ENCODE measurements at regions not wholly inside any gene's neighbourhood (a gene's known extent, or its start where the extent isn't known, plus 50 kb on each side); places are given as distances from the start of the nearest gene placed in this dataset.

DNA sequence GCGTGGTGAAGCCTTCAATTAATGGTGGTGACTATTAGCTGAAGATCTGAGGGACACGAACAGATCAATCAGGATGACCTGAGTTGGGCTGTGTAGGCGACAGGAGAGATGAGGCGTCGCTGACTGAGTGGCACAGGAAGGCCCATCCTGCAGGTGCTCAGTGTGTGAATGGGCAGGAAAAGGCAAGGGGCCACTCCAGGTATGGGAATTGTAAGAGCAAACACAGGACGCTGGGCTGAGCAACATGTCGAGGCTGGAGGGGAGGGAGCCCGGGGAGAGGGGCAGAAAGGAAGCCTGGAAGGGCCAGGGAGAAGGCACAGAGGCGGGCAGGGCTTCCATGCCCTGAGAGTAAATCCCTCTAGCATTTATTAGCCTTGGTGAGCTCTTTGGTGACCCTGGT lies 151.0 kb downstream of the VEGFA start:
- BruUV-seq (replicated peaks) = no TSS peak
- Histone ChIP-seq H3K9ac (replicated peaks; ENCODE audit: extremely low read depth, insufficient read depth, low read length) (no peak overlapping the region), H3K9me3 (replicated peaks; ENCODE audit: control insufficient read depth, insufficient read depth, low read length) (no peaks in the 10 kb centered on the region), H3K4me3 (replicated peaks in 1 of 3; ENCODE audit: insufficient read depth in 1 of 3, low read depth in 1 of 3, low read length in 3 of 3) (no peak overlapping the region), H2AFZ (ENCODE audit: low read depth, low read length) (no peak overlapping the region), H3K4me1 (ENCODE audit: control insufficient read depth, extremely low read depth, insufficient read depth, low read length) (no peaks in the 10 kb centered on the region), H3K36me3 (ENCODE audit: control insufficient read depth in 2 of 2, extremely low read depth in 1 of 2, insufficient read depth in 2 of 2, low read length in 2 of 2) (no peaks in the 10 kb centered on the region), H3K79me2 (ENCODE audit: control insufficient read depth, insufficient read depth, low read length) (no peaks in the 10 kb centered on the region), H3K4me2 (ENCODE audit: insufficient read depth, low read length) (no peak overlapping the region), H3K9me1 (replicated peaks; ENCODE audit: control insufficient read depth, extremely low read depth, insufficient read depth, low read length) (no peaks in the 10 kb centered on the region), H3K27ac (ENCODE audit: insufficient read depth, low read depth, low read length) (no peak overlapping the region), H4K20me1 (replicated peaks; ENCODE audit: control insufficient read depth, extremely low read depth, insufficient read depth, low read length) (no peaks in the 10 kb centered on the region), H3K27me3 (ENCODE audit: control insufficient read depth in 2 of 2, insufficient read depth in 2 of 2, low read length in 2 of 2) (no peaks in the 10 kb centered on the region)
- intact Hi-C loops (cut with micrococcal nuclease) = no loop called here
- no peak for DNase-seq (ENCODE audit: low read depth, low spot score)
- ChIA-PET POLR2A (no interaction called here), CTCF (interaction anchor here (1.2 to 1.6 kb wide), 2 partner anchors 9 to 10 kb away, joined by 3 read pairs; no protein-coding TSS in a partner anchor)
- no peak for FAIRE-seq
- dilution Hi-C loops (cut with MboI; ENCODE audit: extremely low pct_ligation_motif_present, low sequenced_read_pairs) = no loop called here
- TF ChIP-seq FOS (IDR thresholded peaks at IDR 0.05; ENCODE audit: borderline replicate concordance, insufficient read depth, low read length) (no peak), POLR2AphosphoS5 (IDR thresholded peaks at IDR 0.05; ENCODE audit: insufficient read depth, low read depth, low read length) (no peak), POLR2A (IDR thresholded peaks at IDR 0.05; ENCODE audit: low read depth, low read length) (no peak)

DNA sequence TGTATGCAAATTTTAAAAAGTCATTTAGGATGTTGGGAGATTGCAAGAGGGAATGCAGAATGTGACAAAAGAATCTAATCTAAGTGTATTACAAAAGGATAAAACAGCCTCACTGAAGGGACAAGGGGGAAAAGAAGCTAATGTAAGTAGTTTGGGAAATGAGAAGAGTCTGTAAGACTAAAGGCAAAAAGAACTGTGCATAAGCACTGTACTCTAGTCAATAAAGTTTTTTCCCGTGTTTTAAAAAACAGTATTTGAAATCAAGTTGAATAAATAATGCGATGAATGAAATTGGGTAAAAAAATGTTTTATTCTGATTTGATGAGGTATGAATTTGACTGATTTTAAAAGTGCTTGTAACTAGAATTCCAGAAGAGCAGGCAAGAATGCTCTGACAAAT lies 149.8 kb downstream of the VEGFA start:
- no peaks in the 10 kb centered on the region for H3K9me1 ChIP-seq (replicated peaks; ENCODE audit: control insufficient read depth, extremely low read depth, insufficient read depth, low read length)
- no peak overlapping the region for H3K27ac ChIP-seq (ENCODE audit: insufficient read depth, low read depth, low read length)
- intact Hi-C loops (cut with micrococcal nuclease) (no loop called here), dilution Hi-C loops (cut with MboI; ENCODE audit: extremely low pct_ligation_motif_present, low sequenced_read_pairs) (no loop called here)
- FAIRE-seq (no peak), DNase-seq (ENCODE audit: low read depth, low spot score) (no peak)
- BruUV-seq (replicated peaks) = no TSS peak
- CTCF ChIA-PET = interaction anchor here (1.6 kb wide), 1 partner anchor 12 kb away, joined by 3 read pairs; no protein-coding TSS in a partner anchor
- H3K4me3 ChIP-seq (replicated peaks in 1 of 3; ENCODE audit: insufficient read depth in 1 of 3, low read depth in 1 of 3, low read length in 3 of 3) = no peak overlapping the region
- H4K20me1 ChIP-seq (replicated peaks; ENCODE audit: control insufficient read depth, extremely low read depth, insufficient read depth, low read length) = no peaks in the 10 kb centered on the region
- no peaks in the 10 kb centered on the region for H3K79me2 ChIP-seq (ENCODE audit: control insufficient read depth, insufficient read depth, low read length)
- H3K4me1 ChIP-seq (ENCODE audit: control insufficient read depth, extremely low read depth, insufficient read depth, low read length) = no peaks in the 10 kb centered on the region
- H3K36me3 ChIP-seq (ENCODE audit: control insufficient read depth in 2 of 2, extremely low read depth in 1 of 2, insufficient read depth in 2 of 2, low read length in 2 of 2) = no peaks in the 10 kb centered on the region
- H3K9ac ChIP-seq (replicated peaks; ENCODE audit: extremely low read depth, insufficient read depth, low read length) = no peak overlapping the region
- H3K9me3 ChIP-seq (replicated peaks; ENCODE audit: control insufficient read depth, insufficient read depth, low read length) = no peaks in the 10 kb centered on the region
- H2AFZ ChIP-seq (ENCODE audit: low read depth, low read length) = no peak overlapping the region
- TF ChIP-seq FOS (IDR thresholded peaks at IDR 0.05; ENCODE audit: borderline replicate concordance, insufficient read depth, low read length) (no peak), JUN (IDR thresholded peaks at IDR 0.05; ENCODE audit: borderline replicate concordance, insufficient read depth, insufficient read length, low read depth) (no peak), POLR2A (IDR thresholded peaks at IDR 0.05; ENCODE audit: low read depth, low read length) (no peak), MYC (IDR thresholded peaks at IDR 0.05; ENCODE audit: low read depth, low read length) (no peak), EZH2 (IDR thresholded peaks at IDR 0.05; ENCODE audit: borderline replicate concordance, low read depth, low read length, severe bottlenecking) (no peak), MAX (IDR thresholded peaks at IDR 0.05; ENCODE audit: insufficient read depth, insufficient read length) (no peak)
- no peak overlapping the region for H3K4me2 ChIP-seq (ENCODE audit: insufficient read depth, low read length)
- POLR2A ChIA-PET = no interaction called here
- H3K27me3 ChIP-seq (ENCODE audit: control insufficient read depth in 2 of 2, insufficient read depth in 2 of 2, low read length in 2 of 2) = no peaks in the 10 kb centered on the region

Data from endothelial cell of umbilical vein (primary cell).